ENCODE measurements at regions not wholly inside any gene's neighbourhood (a gene's known extent, or its start where the extent isn't known, plus 50 kb on each side); places are given as distances from the start of the nearest gene placed in this dataset.

- TF ChIP-seq FOXK2 (conservative IDR thresholded peaks at IDR 0.05 in 1 of 2, IDR thresholded peaks at IDR 0.05 in 1 of 2; ENCODE audit: low read depth in 2 of 2) = no peak
Measured at GRCh38 chr6:85113934-85114580, 335.8 kb upstream of the NT5E start (continued).

DNA sequence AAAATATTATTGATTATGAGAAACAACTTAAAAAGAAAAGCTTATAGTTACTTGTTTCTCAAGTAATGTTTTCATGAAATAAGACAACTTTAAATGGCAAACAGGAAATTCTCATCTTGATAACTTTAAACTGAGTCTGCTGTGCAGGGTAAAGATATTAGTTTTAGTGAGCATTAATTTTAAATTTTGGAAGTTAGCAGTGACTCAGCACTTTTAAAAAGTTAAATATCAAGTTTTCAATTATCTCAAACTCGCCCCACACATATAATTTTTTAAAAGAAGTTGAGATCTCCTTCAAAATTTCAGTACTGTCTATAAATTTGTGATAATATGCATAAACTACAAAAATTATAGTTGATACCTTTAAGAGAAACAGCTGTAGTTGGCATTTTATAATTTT is 337.3 kb upstream of the NT5E start:
- POLR2A ChIA-PET = no interaction called here

More for the DNA sequence above, 337.3 kb upstream of the NT5E start:
- Histone ChIP-seq H3K9me1 (ENCODE audit: control insufficient read depth, insufficient read depth, low read length) (no peaks in the 10 kb centered on the region), H3K9me3 (replicated peaks; ENCODE audit: control insufficient read depth, insufficient read depth, low read depth, low read length) (no peaks in the 10 kb centered on the region), H3K27me3 (ENCODE audit: control insufficient read depth in 2 of 2, insufficient read depth in 2 of 2, low read length in 2 of 2) (peaks cover 0 to 4% of the 10 kb centered on the region in 2 experiments; a peak in 1 of 5 replicates), H3K9ac (ENCODE audit: insufficient read depth in 1 of 2, low read depth in 2 of 2, low read length in 2 of 2) (no peak overlapping the region), H3K36me3 (ENCODE audit: control insufficient read depth, insufficient read depth, low read length) (no peaks in the 10 kb centered on the region), H3K4me1 (replicated peaks in 1 of 2; ENCODE audit: control insufficient read depth in 2 of 2, insufficient read depth in 2 of 2, low read length in 2 of 2) (no peaks in the 10 kb centered on the region), H3K4me3 (no peak overlapping the region), H4K20me1 (replicated peaks; ENCODE audit: control insufficient read depth, insufficient read depth, low read length) (no peaks in the 10 kb centered on the region), H3K4me2 (ENCODE audit: insufficient read depth, low read length) (no peak overlapping the region), H3K27ac (ENCODE audit: extremely low read depth, low read depth, low read length) (no peak overlapping the region), H2AFZ (ENCODE audit: low read depth, low read length) (no peak overlapping the region), H3K79me2 (ENCODE audit: control insufficient read depth, insufficient read depth, low read length) (no peaks in the 10 kb centered on the region)
- DNase-seq (ENCODE audit: extremely low read depth in 1 of 4, low spot score in 3 of 4) (no peak), ATAC-seq (no peak), FAIRE-seq (no peak)
- BruUV-seq (replicated peaks) = no TSS peak
- WGBS (ENCODE audit: insufficient coverage, low coverage, missing lambda C conversion rate) = 15% methylated on average over 1 of the region's 1 CpG
- in situ Hi-C loops (cut with MboI) (no loop called here), intact Hi-C loops (cut with micrococcal nuclease) (no loop called here)
- CTCF ChIA-PET (ENCODE audit: low intra/inter-chr PET ratio) = no interaction called here
- peak; percentile 73 for TF ChIP-seq MAFG (tag; conservative IDR thresholded peaks at IDR 0.05)
- TF ChIP-seq ZFP1 (CRISPR knock-in tag; IDR thresholded peaks at IDR 0.05) = no peak
- TF ChIP-seq NFE2 (IDR thresholded peaks at IDR 0.05; ENCODE audit: low read depth) = peak; percentile 59
- TF ChIP-seq ZNF717 (CRISPR knock-in tag; IDR thresholded peaks at IDR 0.05) = no peak
- TF ChIP-seq NFE2L1 (tag; IDR thresholded peaks at IDR 0.05; ENCODE audit: borderline replicate concordance, low read depth) = peak; percentile 62; the same call in 1 of the 2 replicates
- TF ChIP-seq ZNF830 (CRISPR knock-in tag; IDR thresholded peaks at IDR 0.05) = no peak
- TF ChIP-seq MAFF (IDR thresholded peaks at IDR 0.05; ENCODE audit: low read length) = peak; percentile 75
- peak; percentile 70 for TF ChIP-seq ZNF316 (IDR thresholded peaks at IDR 0.05)
- TF ChIP-seq MAFK (IDR thresholded peaks at IDR 0.05; ENCODE audit: low read length) = peak; percentile 68; the same call in 1 of the 2 replicates
- peak; percentile 57; the same call in 1 of the 2 replicates for TF ChIP-seq C11orf30 (IDR thresholded peaks at IDR 0.05; ENCODE audit: low read depth)
- no peak for TF ChIP-seq KLF16 (IDR thresholded peaks at IDR 0.05)

All from K562 (cell line).